A673 (cell line): ENCODE measurements at regions not wholly inside any gene's neighbourhood (a gene's known extent, or its start where the extent isn't known, plus 50 kb on each side); places are given as distances from the start of the nearest gene placed in this dataset.

Source experiments
- CTCF ChIP-seq: fragments of 300-800, 200-600 bp; sonication (generic); conservative IDR thresholded peaks from 2 replicates; pipeline ENCODE4 v1.5.1; 2017; ENCODE audit warnings: low read depth, mild to moderate bottlenecking, antibody characterized with exemption, low read length, moderate library complexity, mixed read lengths
- EZH2 ChIP-seq: fragments of 200-600 bp; sonication (generic); IDR thresholded peaks from 2 replicates; pipeline ENCODE4 v1.6.1; 2017; ENCODE audit warnings: borderline replicate concordance, low read depth, mild to moderate bottlenecking, mixed read lengths, antibody characterized with exemption, low read length; ENCODE audit not compliant: poor library complexity, severe bottlenecking

GRCh38 chr18:66005831-66006588 lies 255.2 kb downstream of the CDH7 start:
- TF ChIP-seq CTCF = no peak
- no peak for TF ChIP-seq EZH2
